HL-60/S4 treated with retinoic acid at 250 ng/mL for 4 days and 3 days (cell line): ENCODE measurements at regions not wholly inside any gene's neighbourhood (a gene's known extent, or its start where the extent isn't known, plus 50 kb on each side); places are given as distances from the start of the nearest gene placed in this dataset.
"Not testable (repeated sequence)": the region's sequence is repeated elsewhere in the genome, so short reads cannot be mapped to it uniquely, and the experiment has no call there.

Experiments
- in situ Hi-C: fragments of 300-500 bp; cut with MboI; formaldehyde crosslinking; loops from 2 replicates; pipeline ENCODE4 v1.7.0; 2022; ENCODE audit warnings: low sequenced_read_pairs

GRCh38 chr9:89670801-89671434 lies 66.1 kb downstream of the GADD45G start:
- in situ Hi-C loops, result no loop called here

- in situ Hi-C loops, result no loop called here
Measured at GRCh38 chr9:89674667-89675057, 69.8 kb downstream of the GADD45G start.

GRCh38 chr9:89675058-89675742 lies 70.4 kb downstream of the GADD45G start:
- in situ Hi-C loops, result no loop called here

- in situ Hi-C loops, result no loop called here
Measured at GRCh38 chr9:89676281-89676680, 71.5 kb downstream of the GADD45G start.

- in situ Hi-C loops, result no loop called here
Measured at GRCh38 chr9:89677702-89678395, 73.0 kb downstream of the GADD45G start.

GRCh38 chr9:89678396-89679015 lies 73.7 kb downstream of the GADD45G start:
- in situ Hi-C loops, result no loop called here

GRCh38 chr9:89679016-89679415 lies 74.2 kb downstream of the GADD45G start:
- in situ Hi-C loops, result no loop called here

GRCh38 chr9:89679581-89679980 lies 74.8 kb downstream of the GADD45G start:
- in situ Hi-C loops, result no loop called here

- in situ Hi-C loops, result no loop called here
Measured at GRCh38 chr9:89680547-89681467, 76.0 kb downstream of the GADD45G start.

- in situ Hi-C loops, result not testable (repeated sequence)
Measured at GRCh38 chr9:89681468-89681859, 76.7 kb downstream of the GADD45G start.

- in situ Hi-C loops, result no loop called here
Measured at GRCh38 chr9:89683626-89684025, 78.8 kb downstream of the GADD45G start.

GRCh38 chr9:89684218-89684617 lies 79.4 kb downstream of the GADD45G start:
- in situ Hi-C loops, result no loop called here

GRCh38 chr9:89684912-89685636 lies 80.3 kb downstream of the GADD45G start:
- in situ Hi-C loops, result no loop called here

GRCh38 chr9:89685698-89686097 lies 80.9 kb downstream of the GADD45G start:
- in situ Hi-C loops, result no loop called here

- in situ Hi-C loops, result no loop called here
Measured at GRCh38 chr9:89686126-89686525, 81.3 kb downstream of the GADD45G start.

GRCh38 chr9:89686621-89687020 lies 81.8 kb downstream of the GADD45G start:
- in situ Hi-C loops, result no loop called here

- in situ Hi-C loops, result no loop called here
Measured at GRCh38 chr9:89687188-89687587, 82.4 kb downstream of the GADD45G start.

- in situ Hi-C loops, result no loop called here
Measured at GRCh38 chr9:89687848-89688247, 83.0 kb downstream of the GADD45G start.

GRCh38 chr9:89689321-89689720 lies 84.5 kb downstream of the GADD45G start:
- in situ Hi-C loops, result not testable (repeated sequence)

- in situ Hi-C loops, result no loop called here
Measured at GRCh38 chr9:89690334-89690912, 85.6 kb downstream of the GADD45G start.
